HepG2 (cell line): ENCODE measurements at regions not wholly inside any gene's neighbourhood (a gene's known extent, or its start where the extent isn't known, plus 50 kb on each side); places are given as distances from the start of the nearest gene placed in this dataset.

Source experiments
- BCL6 ChIP-seq: IDR thresholded peaks from 2 replicates; pipeline ENCODE4 v1.6.1; 2016; ENCODE audit warnings: missing genetic modification reagents, missing compliant biosample characterization
- FOXK1 ChIP-seq: sonication (generic); formaldehyde crosslinking; IDR thresholded peaks from 2 replicates; pipeline ENCODE4 v1.4.0; 2020; ENCODE audit warnings: low read depth, missing genetic modification reagents, borderline replicate concordance
- RAD21 ChIP-seq: fragments of 450-650 bp; formaldehyde crosslinking; IDR thresholded peaks from 2 replicates; pipeline ENCODE4 v1.5.0; 2020; ENCODE audit warnings: mild to moderate bottlenecking
- SMC3 ChIP-seq: IDR thresholded peaks from 2 replicates; pipeline ENCODE4 v1.6.1; 2011; ENCODE audit warnings: low read length, improper control_type of control experiment
- TAF1 ChIP-seq: sonication (generic); formaldehyde crosslinking; IDR thresholded peaks from 2 replicates; pipeline ENCODE4 v1.4.0; 2020; ENCODE audit warnings: missing genetic modification reagents
- ZNF224 ChIP-seq: sonication (generic); formaldehyde crosslinking; IDR thresholded peaks from 2 replicates; pipeline ENCODE4 v1.5.0; 2020; ENCODE audit warnings: mild to moderate bottlenecking, missing genetic modification reagents
- TF ChIP-seq, protein P1 (sequence below): IDR thresholded peaks from 2 replicates; pipeline ENCODE4 v1.6.1; 2016; ENCODE audit warnings: low read depth, control low read depth

DNA sequence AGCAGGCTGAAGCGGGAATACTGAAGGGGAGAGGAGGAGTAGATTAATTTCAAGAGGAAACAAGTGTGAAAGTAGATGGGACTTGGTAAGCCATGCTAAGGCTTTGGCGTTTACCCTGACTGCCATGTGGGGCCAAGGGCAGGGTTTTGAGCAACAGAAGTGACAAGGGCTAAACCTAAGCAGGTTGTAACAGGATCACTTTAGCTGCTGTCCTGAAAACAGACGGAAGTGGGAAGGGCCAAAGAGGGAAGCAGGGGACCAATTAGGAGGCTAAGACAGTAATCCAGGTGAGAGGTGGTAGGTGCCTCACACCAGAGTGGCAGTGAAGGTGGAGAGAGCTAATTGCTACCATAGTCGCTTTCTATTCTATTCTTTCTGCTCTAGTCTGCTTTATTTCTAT is 166.5 kb downstream of the PJA1 start:
- TF ChIP-seq TAF1 (CRISPR knock-in tag) (no peak), FOXK1 (CRISPR knock-in tag) (no peak), SMC3 (no peak), BCL6 (CRISPR knock-in tag) (no peak), RAD21 (CRISPR knock-in tag) (no peak), ZNF224 (CRISPR knock-in tag) (no peak)
- TF ChIP-seq, protein P1, sequence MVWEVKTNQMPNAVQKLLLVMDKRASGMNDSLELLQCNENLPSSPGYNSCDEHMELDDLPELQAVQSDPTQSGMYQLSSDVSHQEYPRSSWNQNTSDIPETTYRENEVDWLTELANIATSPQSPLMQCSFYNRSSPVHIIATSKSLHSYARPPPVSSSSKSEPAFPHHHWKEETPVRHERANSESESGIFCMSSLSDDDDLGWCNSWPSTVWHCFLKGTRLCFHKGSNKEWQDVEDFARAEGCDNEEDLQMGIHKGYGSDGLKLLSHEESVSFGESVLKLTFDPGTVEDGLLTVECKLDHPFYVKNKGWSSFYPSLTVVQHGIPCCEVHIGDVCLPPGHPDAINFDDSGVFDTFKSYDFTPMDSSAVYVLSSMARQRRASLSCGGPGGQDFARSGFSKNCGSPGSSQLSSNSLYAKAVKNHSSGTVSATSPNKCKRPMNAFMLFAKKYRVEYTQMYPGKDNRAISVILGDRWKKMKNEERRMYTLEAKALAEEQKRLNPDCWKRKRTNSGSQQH (CRISPR knock-in tag), result no peak
